DND-41 (cell line): ENCODE measurements at regions not wholly inside any gene's neighbourhood (a gene's known extent, or its start where the extent isn't known, plus 50 kb on each side); places are given as distances from the start of the nearest gene placed in this dataset.

ENCODE experiments used
- ATAC-seq: fragments of 200-7000 bp; cut with Tn5 transposase; 3 replicates; pipeline ENCODE4 v1.9.1; 2021; ENCODE audit warnings: low read depth; ENCODE audit not compliant: insufficient read depth
- DNase-seq: peaks from one replicate; pipeline ENCODE4 v3.0.0-alpha.2; 2020
- H2AFZ ChIP-seq: 2 replicates; pipeline ENCODE4 v1.6.0; 2012; ENCODE audit warnings: low read depth, low read length
- H3K27ac ChIP-seq: 2 replicates; pipeline ENCODE4 v1.5.1; 2012; ENCODE audit warnings: low read length, inconsistent platforms
- H3K27me3 ChIP-seq: fragments of 200-600 bp; sonication (generic); 2 replicates; pipeline ENCODE4 v1.6.0; 2012; ENCODE audit warnings: low read length, mild to moderate bottlenecking, inconsistent platforms; ENCODE audit not compliant: insufficient read depth, poor library complexity
- H3K36me3 ChIP-seq: 2 replicates; pipeline ENCODE4 v1.5.1; 2012; ENCODE audit warnings: low read length, inconsistent platforms; ENCODE audit not compliant: insufficient read depth
- H3K4me1 ChIP-seq: 2 replicates; pipeline ENCODE4 v1.5.1; 2012; ENCODE audit warnings: mild to moderate bottlenecking, low read length; ENCODE audit not compliant: insufficient read depth
- H3K4me2 ChIP-seq: 2 replicates; pipeline ENCODE4 v1.6.0; 2012; ENCODE audit warnings: mild to moderate bottlenecking, moderate library complexity, low read length, inconsistent platforms; ENCODE audit not compliant: insufficient read depth
- H3K4me3 ChIP-seq, 2 experiments: fragments of 200-600 bp in 1 of 2; shearing (Covaris generic) in 1 of 2; 2 replicates each; pipeline ENCODE4 v1.5.1; 2012 to 2016; ENCODE audit warnings: inconsistent platforms in 2 of 2, low read length in 2 of 2, mild to moderate bottlenecking in 2 of 2, low read depth in 1 of 2, moderate library complexity in 1 of 2
- H3K79me2 ChIP-seq: 2 replicates; pipeline ENCODE4 v1.6.0; 2012; ENCODE audit warnings: low read length, inconsistent platforms; ENCODE audit not compliant: insufficient read depth
- H3K9ac ChIP-seq: 2 replicates; pipeline ENCODE4 v1.6.0; 2012; ENCODE audit warnings: low read depth, mild to moderate bottlenecking, inconsistent platforms, low read length, moderate library complexity
- H3K9me3 ChIP-seq: 2 replicates; pipeline ENCODE4 v1.5.1; 2012; ENCODE audit warnings: low read length, moderate library complexity, mild to moderate bottlenecking, inconsistent platforms; ENCODE audit not compliant: insufficient read depth, severe bottlenecking
- H4K20me1 ChIP-seq: 2 replicates; pipeline ENCODE4 v1.6.0; 2012; ENCODE audit warnings: low read length; ENCODE audit not compliant: insufficient read depth
- EZH2 ChIP-seq: IDR thresholded peaks from 3 replicates; pipeline ENCODE4 v1.6.1; 2012; ENCODE audit warnings: borderline replicate concordance, low read depth, mild to moderate bottlenecking, moderate library complexity, low read length, inconsistent platforms; ENCODE audit not compliant: severe bottlenecking
- TF ChIP-seq, protein P1 (sequence below): IDR thresholded peaks from 2 replicates; pipeline ENCODE4 v1.5.1; 2012; ENCODE audit warnings: borderline replicate concordance, low read length, moderate library complexity, mild to moderate bottlenecking; ENCODE audit not compliant: poor library complexity, severe bottlenecking; ENCODE audit errors: extremely low read depth

- no peak for ATAC-seq
- Histone ChIP-seq H3K4me3 (no peak overlapping the region), H3K36me3 (no peaks in the 10 kb centered on the region), H3K27ac (no peak overlapping the region), H3K79me2 (no peaks in the 10 kb centered on the region), H3K27me3 (no peaks in the 10 kb centered on the region), H2AFZ (no peak overlapping the region), H3K9ac (no peak overlapping the region), H4K20me1 (no peaks in the 10 kb centered on the region), H3K9me3 (no peaks in the 10 kb centered on the region), H3K4me1 (no peaks in the 10 kb centered on the region), H3K4me2 (no peak overlapping the region)
- TF ChIP-seq, protein P1, sequence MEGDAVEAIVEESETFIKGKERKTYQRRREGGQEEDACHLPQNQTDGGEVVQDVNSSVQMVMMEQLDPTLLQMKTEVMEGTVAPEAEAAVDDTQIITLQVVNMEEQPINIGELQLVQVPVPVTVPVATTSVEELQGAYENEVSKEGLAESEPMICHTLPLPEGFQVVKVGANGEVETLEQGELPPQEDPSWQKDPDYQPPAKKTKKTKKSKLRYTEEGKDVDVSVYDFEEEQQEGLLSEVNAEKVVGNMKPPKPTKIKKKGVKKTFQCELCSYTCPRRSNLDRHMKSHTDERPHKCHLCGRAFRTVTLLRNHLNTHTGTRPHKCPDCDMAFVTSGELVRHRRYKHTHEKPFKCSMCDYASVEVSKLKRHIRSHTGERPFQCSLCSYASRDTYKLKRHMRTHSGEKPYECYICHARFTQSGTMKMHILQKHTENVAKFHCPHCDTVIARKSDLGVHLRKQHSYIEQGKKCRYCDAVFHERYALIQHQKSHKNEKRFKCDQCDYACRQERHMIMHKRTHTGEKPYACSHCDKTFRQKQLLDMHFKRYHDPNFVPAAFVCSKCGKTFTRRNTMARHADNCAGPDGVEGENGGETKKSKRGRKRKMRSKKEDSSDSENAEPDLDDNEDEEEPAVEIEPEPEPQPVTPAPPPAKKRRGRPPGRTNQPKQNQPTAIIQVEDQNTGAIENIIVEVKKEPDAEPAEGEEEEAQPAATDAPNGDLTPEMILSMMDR, result no peak
- DNase-seq, result no peak
These were observed 65.6 kb upstream of the C15orf39 start for GRCh38 chr15:75136118-75136517.

- Histone ChIP-seq H3K79me2 (no peaks in the 10 kb centered on the region), H3K27ac (no peak overlapping the region), H4K20me1 (no peaks in the 10 kb centered on the region), H3K27me3 (no peaks in the 10 kb centered on the region), H3K4me3 (no peak overlapping the region), H3K4me2 (no peak overlapping the region), H3K9ac (no peak overlapping the region), H3K36me3 (no peaks in the 10 kb centered on the region), H3K9me3 (no peaks in the 10 kb centered on the region), H2AFZ (no peak overlapping the region), H3K4me1 (no peaks in the 10 kb centered on the region)
- TF ChIP-seq EZH2, result no peak
- TF ChIP-seq, protein P1, result no peak
- ATAC-seq, result no peak
- DNase-seq, result no peak
These were observed 64.9 kb upstream of the C15orf39 start for GRCh38 chr15:75136758-75137157.

- TF ChIP-seq EZH2, result no peak
- TF ChIP-seq, protein P1, result no peak
- H3K27ac ChIP-seq, result no peak overlapping the region
- no peak for DNase-seq
- peaks cover 13% of the 10 kb centered on the region for H3K9me3 ChIP-seq
- no peak overlapping the region for H3K9ac ChIP-seq
- no peaks in the 10 kb centered on the region for H3K4me1 ChIP-seq
- no peak overlapping the region for H2AFZ ChIP-seq
- ATAC-seq, result no peak
- no peak overlapping the region for H3K4me3 ChIP-seq
- H3K4me2 ChIP-seq, result no peak overlapping the region
- no peaks in the 10 kb centered on the region for H3K79me2 ChIP-seq
- H3K36me3 ChIP-seq, result no peaks in the 10 kb centered on the region
- H3K27me3 ChIP-seq, result no peaks in the 10 kb centered on the region
- no peaks in the 10 kb centered on the region for H4K20me1 ChIP-seq
These were observed 63.4 kb upstream of the C15orf39 start for GRCh38 chr15:75138016-75138999.
